ENCODE measurements at regions not wholly inside any gene's neighbourhood (a gene's known extent, or its start where the extent isn't known, plus 50 kb on each side); places are given as distances from the start of the nearest gene placed in this dataset.

DNA sequence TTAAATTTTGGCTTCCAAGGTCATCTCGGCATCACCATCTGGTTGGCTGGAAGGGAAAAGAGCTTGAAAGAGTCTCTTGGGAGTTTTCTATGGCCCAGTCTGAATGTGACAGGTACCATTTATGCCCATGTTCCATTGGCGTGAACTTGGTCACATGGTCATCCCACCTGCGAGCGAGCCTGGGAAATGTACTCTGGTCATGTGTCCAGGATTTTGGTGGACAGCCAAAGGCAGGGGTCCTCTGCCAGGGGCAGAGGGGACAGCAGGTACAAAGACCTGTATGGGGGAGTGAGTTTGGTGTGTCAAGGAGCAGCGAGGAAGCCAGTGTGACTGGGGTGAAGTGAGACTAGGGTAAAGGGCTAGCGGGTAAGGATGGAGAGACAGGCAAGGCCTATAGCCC, 112.6 kb downstream of the CDC5L start:
- no peak for DNase-seq (ENCODE audit: low read depth in 3 of 3, low spot score in 1 of 3)

DNA sequence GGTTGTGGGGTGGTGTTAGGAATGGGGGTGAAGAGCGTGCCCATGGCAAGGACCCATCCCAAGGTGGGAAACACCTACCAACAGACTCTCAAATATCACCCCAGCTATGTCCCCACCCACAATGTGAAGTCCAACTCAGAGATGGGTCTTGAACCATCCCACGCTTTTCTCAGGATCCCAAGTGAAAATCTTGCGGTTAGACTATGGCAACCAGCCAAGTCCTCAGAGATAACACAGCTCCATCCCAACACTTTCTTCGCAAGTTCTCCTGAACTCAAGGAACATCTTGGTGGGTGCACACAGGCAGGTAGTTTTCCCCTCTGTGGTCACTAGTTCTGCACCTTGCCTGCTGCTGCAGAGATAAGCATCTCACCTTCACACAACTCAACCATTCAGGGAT, 116.0 kb downstream of the CDC5L start:
- no peak for DNase-seq (ENCODE audit: low read depth in 3 of 3, low spot score in 1 of 3)

DNA sequence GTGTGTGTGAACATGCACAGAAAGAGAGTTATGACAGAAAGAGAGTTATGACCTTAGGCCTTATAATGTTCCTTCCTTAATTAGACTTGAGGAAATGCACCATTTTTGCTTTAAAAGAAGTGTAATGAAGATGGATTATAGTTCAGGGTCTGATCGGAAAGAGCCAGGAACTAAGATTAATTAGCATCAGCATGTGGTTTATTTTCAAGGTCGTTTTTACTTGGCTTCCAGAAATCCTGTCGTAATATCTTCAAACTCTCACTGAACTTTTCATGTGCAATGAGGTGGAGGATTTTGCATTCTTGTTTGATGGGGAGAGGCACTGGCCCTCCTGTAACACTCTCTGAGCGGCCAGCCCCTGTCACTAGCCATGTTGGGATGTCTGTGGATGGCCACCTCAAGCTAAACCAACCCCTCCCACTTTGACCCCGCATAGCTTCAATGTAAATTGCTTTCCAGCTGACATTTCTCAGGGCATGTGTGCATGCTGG, 116.8 kb downstream of the CDC5L start:
- DNase-seq (ENCODE audit: low read depth in 3 of 3, low spot score in 1 of 3), result no peak

DNA sequence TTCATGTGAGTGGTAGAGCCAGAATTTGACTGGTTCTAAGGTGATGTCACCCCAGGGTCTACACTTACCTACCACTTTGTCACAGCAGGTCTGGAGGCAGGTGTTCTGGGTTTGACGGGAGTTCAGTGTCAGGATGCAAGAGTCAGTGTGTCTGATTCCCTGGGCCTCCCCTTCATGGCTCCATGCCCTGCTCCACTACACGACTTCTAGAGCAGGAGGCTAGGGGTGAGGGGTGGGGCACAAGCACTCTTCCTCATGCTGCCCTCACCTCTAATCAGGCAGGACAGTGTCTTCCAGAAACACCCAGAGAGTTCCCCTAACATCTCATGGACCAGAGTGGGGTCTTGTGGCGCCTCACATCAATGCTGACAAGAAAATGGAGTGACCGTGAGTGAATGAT, 118.2 kb downstream of the CDC5L start:
- no peak for DNase-seq (ENCODE audit: low read depth in 3 of 3, low spot score in 1 of 3)

- DNase-seq (ENCODE audit: low read depth in 3 of 3, low spot score in 1 of 3), result no peak
Measured at GRCh38 chr6:44507014-44507413, 119.5 kb downstream of the CDC5L start.

- DNase-seq (ENCODE audit: low read depth in 3 of 3, low spot score in 1 of 3), result no peak
Measured at GRCh38 chr6:44508646-44509045, 121.1 kb downstream of the CDC5L start.

- no peak for DNase-seq (ENCODE audit: low read depth in 3 of 3, low spot score in 1 of 3)
Measured at GRCh38 chr6:44511126-44511525, 123.6 kb downstream of the CDC5L start.

- no peak for DNase-seq (ENCODE audit: low read depth in 3 of 3, low spot score in 1 of 3)
Measured at GRCh38 chr6:44512868-44513741, 125.6 kb downstream of the CDC5L start.

- no peak for DNase-seq (ENCODE audit: low read depth in 3 of 3, low spot score in 1 of 3)
Measured at GRCh38 chr6:44514085-44514484, 126.6 kb downstream of the CDC5L start.

GRCh38 chr6:44514576-44515193, 127.2 kb downstream of the CDC5L start:
- no peak for DNase-seq (ENCODE audit: low read depth in 3 of 3, low spot score in 1 of 3)

DNA sequence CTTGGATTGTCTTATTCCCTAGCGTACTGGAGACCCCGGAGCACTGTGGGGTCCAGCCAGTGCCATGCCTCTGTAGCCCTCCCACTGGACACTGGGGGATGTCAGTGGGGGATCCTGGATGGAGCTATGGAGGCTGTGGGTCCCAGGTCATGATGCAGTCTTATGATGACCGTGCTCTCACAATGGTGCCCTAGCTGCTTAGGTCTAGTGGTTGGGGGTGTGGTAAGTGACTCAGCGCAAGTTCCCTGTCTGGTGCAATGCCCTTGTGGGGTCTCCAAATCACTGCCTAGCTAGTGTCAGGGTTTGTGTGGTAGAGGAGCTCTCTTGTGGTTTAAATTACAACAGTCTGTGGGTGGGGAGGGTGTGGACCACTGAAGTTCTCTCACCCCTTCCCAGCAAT, 135.4 kb downstream of the CDC5L start:
- DNase-seq (ENCODE audit: low read depth in 3 of 3, low spot score in 1 of 3), result no peak

- no peak for DNase-seq (ENCODE audit: low read depth in 3 of 3, low spot score in 1 of 3)
Measured at GRCh38 chr6:44524476-44525227, 137.1 kb downstream of the CDC5L start.

DNA sequence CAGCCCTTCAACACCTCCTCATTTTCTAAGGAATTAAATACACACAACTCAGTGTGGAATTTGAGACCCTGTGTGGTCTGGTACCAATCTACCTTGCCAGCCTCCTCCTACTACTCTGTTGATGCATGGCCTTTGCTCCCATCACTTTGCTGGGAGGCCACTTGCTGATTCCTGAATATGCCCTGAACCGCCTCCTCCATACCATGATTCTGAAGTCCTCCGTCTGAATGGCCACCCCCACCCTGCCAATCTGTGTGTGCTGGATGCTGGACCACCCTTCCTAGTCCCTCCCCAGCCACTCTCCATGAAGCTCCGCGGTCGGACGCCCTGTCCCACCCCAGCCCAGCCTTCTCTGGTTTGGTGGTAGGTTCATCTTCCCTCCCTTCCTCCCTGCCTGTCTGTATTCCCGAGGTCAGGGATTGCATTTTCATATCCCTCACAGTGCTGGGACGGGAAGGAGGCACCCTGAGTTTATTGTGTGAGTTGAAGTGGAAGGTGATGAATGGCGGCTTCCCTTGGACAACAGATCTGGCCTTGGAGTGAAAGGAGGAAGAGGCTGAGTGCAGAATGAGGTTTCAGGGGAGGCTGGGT, 138.3 kb downstream of the CDC5L start:
- DNase-seq (ENCODE audit: low read depth in 3 of 3, low spot score in 1 of 3), result no peak

DNA sequence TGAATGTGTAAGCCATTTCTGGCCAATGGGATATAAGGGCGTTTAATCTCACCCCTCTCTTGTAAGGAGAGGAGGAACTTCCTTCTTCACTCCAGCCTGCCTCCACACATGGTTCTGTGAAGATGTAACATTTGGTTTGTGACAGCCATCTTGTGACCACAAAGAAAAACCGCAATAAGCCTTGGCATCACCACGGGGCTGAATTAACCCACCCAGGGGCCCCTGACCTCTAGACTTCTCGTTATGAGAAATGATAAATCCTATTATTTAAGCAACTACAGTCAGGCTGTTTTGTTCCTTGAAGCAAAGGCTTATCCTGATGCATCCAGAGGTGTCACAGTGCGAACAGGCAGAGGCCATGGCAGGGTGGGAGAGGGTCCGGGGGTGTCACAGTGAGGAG, 139.7 kb downstream of the CDC5L start:
- no peak for DNase-seq (ENCODE audit: low read depth in 3 of 3, low spot score in 1 of 3)

- DNase-seq (ENCODE audit: low read depth in 3 of 3, low spot score in 1 of 3), result no peak
Measured at GRCh38 chr6:44527583-44528369, 140.3 kb downstream of the CDC5L start.

DNA sequence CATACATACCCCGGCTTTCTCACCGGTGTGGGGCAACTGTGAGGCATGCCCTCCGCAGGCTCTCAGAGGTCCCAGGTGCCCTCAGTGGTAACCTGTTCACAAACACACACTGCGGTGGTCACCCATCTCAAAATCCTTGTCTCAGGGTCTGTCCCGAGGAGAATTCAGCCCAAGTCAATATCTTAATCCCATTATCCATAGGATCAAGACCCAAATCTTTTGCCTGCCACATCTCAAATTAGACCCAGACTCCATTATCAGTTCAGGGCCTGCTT, 140.8 kb downstream of the CDC5L start:
- DNase-seq (ENCODE audit: low read depth in 3 of 3, low spot score in 1 of 3), result no peak

DNA sequence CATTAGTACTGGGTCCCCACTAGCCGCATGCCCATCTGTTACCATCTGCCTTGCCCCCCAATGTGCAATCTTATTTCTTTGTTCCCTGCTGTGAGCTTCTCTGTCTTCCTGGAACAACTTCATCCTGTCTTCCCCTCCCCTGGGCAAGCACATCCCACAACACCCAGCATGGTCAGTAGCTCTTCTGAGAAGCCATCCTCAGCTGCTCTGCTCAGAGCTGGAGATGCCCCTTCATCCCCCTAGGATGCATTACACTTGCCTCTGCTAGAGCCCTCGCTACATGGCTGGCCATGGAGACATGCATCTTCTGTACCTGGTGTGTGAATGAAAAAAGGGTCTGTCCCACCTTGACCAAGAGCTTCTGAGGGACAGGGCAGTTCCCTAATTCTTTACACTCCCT, 141.2 kb downstream of the CDC5L start:
- no peak for DNase-seq (ENCODE audit: low read depth in 3 of 3, low spot score in 1 of 3)

GRCh38 chr6:44529146-44529905, 141.8 kb downstream of the CDC5L start:
- no peak for DNase-seq (ENCODE audit: low read depth in 3 of 3, low spot score in 1 of 3)

- DNase-seq (ENCODE audit: low read depth in 3 of 3, low spot score in 1 of 3), result no peak
Measured at GRCh38 chr6:44530209-44530909, 142.9 kb downstream of the CDC5L start.

DNA sequence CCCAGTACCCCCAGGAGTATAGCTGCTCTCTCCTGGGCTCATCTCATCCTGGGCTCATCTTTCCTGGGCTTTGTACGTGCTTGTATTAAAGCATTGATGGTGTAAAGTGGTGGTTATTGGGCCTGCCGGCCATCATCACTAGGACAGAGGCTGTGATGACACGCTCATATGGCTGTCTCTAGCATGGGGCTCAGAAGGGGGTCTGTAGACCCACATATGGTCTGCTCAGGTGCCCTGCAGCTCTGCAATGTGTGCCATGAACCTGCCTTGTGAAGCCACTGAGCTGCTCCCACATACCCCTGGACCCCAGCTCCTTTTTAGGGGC, 143.4 kb downstream of the CDC5L start:
- DNase-seq (ENCODE audit: low read depth in 3 of 3, low spot score in 1 of 3), result no peak

Measured in stimulated activated CD4-positive, alpha-beta T cell treated with anti-CD3 and anti-CD28 coated beads, TNF-alpha, amount 100 ng/mL, for 1 hour (primary cell).